IMR-90 (cell line): ENCODE measurements at regions not wholly inside any gene's neighbourhood (a gene's known extent, or its start where the extent isn't known, plus 50 kb on each side); places are given as distances from the start of the nearest gene placed in this dataset.

Experiments
- ATAC-seq: fragments of 200-7000 bp; cut with Tn5 transposase; 2 replicates; pipeline ENCODE4 v1.9.1; 2020; ENCODE audit warnings: low read depth, mild to moderate bottlenecking, moderate library complexity
- BruUV-seq: library from RNA; stranded (reverse); fragments of 400-500 nt; replicated peaks from 2 replicates; lab custom pipeline; 2021; lab: Mats Ljungman, UMichigan
- CTCF ChIA-PET: fragments of 300-600 bp; formaldehyde crosslinking; extraction: SDS; loops from one replicate; lab custom pipeline; 2021; ENCODE audit warnings: antibody characterized with exemption; lab: Yijun Ruan, JAX
- POLR2A ChIA-PET: fragments of 300-600 bp; sonication (Branson Sonifier 250); formaldehyde crosslinking; loops from one replicate; lab custom pipeline; 2022; ENCODE audit warnings: antibody characterized with exemption; ENCODE audit not compliant: unreplicated experiment; lab: Charles Lee
- DNase-seq: peaks from one replicate; pipeline ENCODE4 v3.0.0; 2013
- H2AFZ ChIP-seq: replicated peaks from 2 replicates; pipeline ENCODE3; 2013; ENCODE audit warnings: low read length, mild to moderate bottlenecking; ENCODE audit not compliant: poor library complexity
- H2AK5ac ChIP-seq: 2 replicates; pipeline ENCODE4 v1.6.1; 2013; ENCODE audit warnings: low read depth, low read length, inconsistent platforms
- H2AK9ac ChIP-seq: replicated peaks from 2 replicates; pipeline ENCODE3; 2013; ENCODE audit warnings: mild to moderate bottlenecking, low read depth, low read length, moderate library complexity; ENCODE audit not compliant: poor library complexity
- H2BK120ac ChIP-seq: 2 replicates; pipeline ENCODE4 v1.6.1; 2013; ENCODE audit warnings: low read depth, low read length, inconsistent platforms
- H2BK15ac ChIP-seq: 3 replicates; pipeline ENCODE4 v1.6.1; 2013; ENCODE audit warnings: low read depth, low read length, inconsistent platforms
- H2BK20ac ChIP-seq: 2 replicates; pipeline ENCODE4 v1.6.1; 2013; ENCODE audit warnings: low read depth, mild to moderate bottlenecking, inconsistent platforms, low read length, moderate library complexity
- H2BK5ac ChIP-seq: 2 replicates; pipeline ENCODE4 v1.6.1; 2013; ENCODE audit warnings: mild to moderate bottlenecking, low read depth, low read length, inconsistent platforms; ENCODE audit not compliant: poor library complexity, severe bottlenecking
- H3K14ac ChIP-seq: replicated peaks from 2 replicates; pipeline ENCODE4 v1.6.1; 2013; ENCODE audit warnings: low read depth, low read length, inconsistent platforms
- H3K18ac ChIP-seq: 2 replicates; pipeline ENCODE4 v1.6.1; 2013; ENCODE audit warnings: low read depth, low read length, control low read depth
- H3K23ac ChIP-seq: 2 replicates; pipeline ENCODE4 v1.6.1; 2013; ENCODE audit warnings: low read depth, low read length, inconsistent platforms
- H3K27ac ChIP-seq: 2 replicates; pipeline ENCODE4 v1.5.1; 2013; ENCODE audit warnings: mild to moderate bottlenecking, control low read depth, low read length; ENCODE audit not compliant: insufficient read depth
- H3K27me3 ChIP-seq: 2 replicates; pipeline ENCODE4 v1.6.1; 2013; ENCODE audit warnings: low read length; ENCODE audit not compliant: control insufficient read depth, insufficient read depth
- H3K36me3 ChIP-seq: 2 replicates; pipeline ENCODE4 v1.6.1; 2013; ENCODE audit warnings: low read length, mixed read lengths; ENCODE audit not compliant: control insufficient read depth, insufficient read depth
- H3K4ac ChIP-seq: 2 replicates; pipeline ENCODE4 v1.6.1; 2013; ENCODE audit warnings: low read depth, low read length, inconsistent platforms
- H3K4me1 ChIP-seq: 2 replicates; pipeline ENCODE4 v1.6.1; 2013; ENCODE audit warnings: low read length, mixed read lengths; ENCODE audit not compliant: control insufficient read depth, insufficient read depth
- H3K4me2 ChIP-seq: 2 replicates; pipeline ENCODE4 v1.6.1; 2013; ENCODE audit warnings: low read depth, mild to moderate bottlenecking, control low read depth, low read length, moderate library complexity
- H3K4me3 ChIP-seq: 2 replicates; pipeline ENCODE4 v1.5.1; 2013; ENCODE audit warnings: low read depth, mild to moderate bottlenecking, control low read depth, low read length, moderate library complexity; ENCODE audit not compliant: insufficient read depth
- H3K56ac ChIP-seq: 2 replicates; pipeline ENCODE4 v1.6.1; 2013; ENCODE audit warnings: low read length, inconsistent platforms; ENCODE audit not compliant: insufficient read depth; ENCODE audit errors: extremely low read depth
- H3K79me1 ChIP-seq, 2 experiments: 2 replicates each; pipeline ENCODE4 v1.6.1; 2013; ENCODE audit warnings: low read length in 2 of 2, inconsistent platforms in 1 of 2, low read depth in 1 of 2
- H3K9ac ChIP-seq: 2 replicates; pipeline ENCODE4 v1.6.1; 2013; ENCODE audit warnings: low read depth, low read length, control low read depth
- H3K9me1 ChIP-seq: 2 replicates; pipeline ENCODE4 v1.6.1; 2013; ENCODE audit warnings: low read length, inconsistent platforms; ENCODE audit not compliant: insufficient read depth
- H3K9me3 ChIP-seq: 2 replicates; pipeline ENCODE4 v1.6.1; 2013; ENCODE audit warnings: low read length; ENCODE audit not compliant: control insufficient read depth, insufficient read depth
- H4K20me1 ChIP-seq: 2 replicates; pipeline ENCODE4 v1.6.1; 2013; ENCODE audit warnings: low read length, inconsistent platforms; ENCODE audit not compliant: insufficient read depth
- H4K5ac ChIP-seq: 2 replicates; pipeline ENCODE4 v1.6.1; 2013; ENCODE audit warnings: mild to moderate bottlenecking, low read depth, low read length, control low read depth
- H4K8ac ChIP-seq, 2 experiments: 2 replicates each; pipeline ENCODE4 v1.6.1; 2013; ENCODE audit warnings: low read depth in 2 of 2, low read length in 2 of 2, control low read depth in 1 of 2, inconsistent platforms in 1 of 2
- H4K91ac ChIP-seq: 2 replicates; pipeline ENCODE4 v1.6.1; 2013; ENCODE audit warnings: low read depth, low read length, inconsistent platforms; ENCODE audit not compliant: insufficient read depth
- BHLHE40 ChIP-seq: fragments of 150-350 bp; IDR thresholded peaks from 2 replicates; pipeline ENCODE4 v1.6.1; 2016; ENCODE audit warnings: mild to moderate bottlenecking, low read depth, low read length
- CEBPB ChIP-seq: IDR thresholded peaks from 2 replicates; pipeline ENCODE4 v1.6.1; 2012; ENCODE audit warnings: low read depth, low read length, improper control_type of control experiment
- CTCF ChIP-seq: conservative IDR thresholded peaks from 2 replicates; pipeline ENCODE4 v1.5.1; 2012; ENCODE audit warnings: mild to moderate bottlenecking, low read depth, low read length, improper control_type of control experiment
- ELK1 ChIP-seq: fragments of 150-350 bp; IDR thresholded peaks from 2 replicates; pipeline ENCODE4 v1.6.1; 2016; ENCODE audit warnings: low read depth, mild to moderate bottlenecking, low read length, moderate library complexity, borderline replicate concordance
- FOS ChIP-seq: fragments of 150-350 bp; IDR thresholded peaks from 2 replicates; pipeline ENCODE4 v1.6.1; 2016; ENCODE audit warnings: low read depth, low read length
- MAFK ChIP-seq: IDR thresholded peaks from 2 replicates; pipeline ENCODE4 v1.6.1; 2012; ENCODE audit warnings: low read depth, low read length, improper control_type of control experiment
- MAZ ChIP-seq: IDR thresholded peaks from 2 replicates; pipeline ENCODE4 v1.6.1; 2012; ENCODE audit warnings: low read depth, mild to moderate bottlenecking, low read length, improper control_type of control experiment, moderate library complexity, borderline replicate concordance
- POLR2A ChIP-seq: IDR thresholded peaks from 2 replicates; pipeline ENCODE4 v1.6.1; 2012; ENCODE audit warnings: mild to moderate bottlenecking, low read depth, low read length
- RAD21 ChIP-seq: IDR thresholded peaks from 2 replicates; pipeline ENCODE4 v1.6.1; 2012; ENCODE audit warnings: low read length, improper control_type of control experiment
- RCOR1 ChIP-seq: IDR thresholded peaks from 2 replicates; pipeline ENCODE4 v1.6.1; 2012; ENCODE audit warnings: mild to moderate bottlenecking, low read length, improper control_type of control experiment; ENCODE audit not compliant: insufficient replicate concordance
- RFX5 ChIP-seq: IDR thresholded peaks from 2 replicates; pipeline ENCODE4 v1.8.0; 2012; ENCODE audit warnings: low read depth, mild to moderate bottlenecking, low read length, moderate library complexity
- USF2 ChIP-seq: fragments of 150-350 bp; IDR thresholded peaks from 2 replicates; pipeline ENCODE4 v1.6.1; 2017; ENCODE audit warnings: mild to moderate bottlenecking, antibody characterized with exemption, low read length, low read depth
- WGBS, 2 experiments: methylation state at CpG; one replicate each; pipeline versions ENCODE4 v1.1.5 to v1.1.7; 2013; ENCODE audit warnings: missing lambda C conversion rate in 2 of 2; ENCODE audit not compliant: insufficient read length in 1 of 2; ENCODE audit errors: extremely low coverage in 2 of 2; 5-methylcytosine and 5-hydroxymethylcytosine counted together
- dilution Hi-C: fragments of 300-500 bp; cut with HindIII; formaldehyde crosslinking; loops from one replicate; pipeline ENCODE4 v1.14.3; 2018; ENCODE audit warnings: low sequenced_read_pairs; ENCODE audit not compliant: unreplicated experiment
- in situ Hi-C: fragments of 300-500 bp; cut with MboI; formaldehyde crosslinking; loops from 3 replicates; pipeline ENCODE4 v1.14.3; 2019; ENCODE audit warnings: low sequenced_read_pairs, inconsistent platforms, mixed read lengths
- intact Hi-C: fragments of 100-400 bp; cut with micrococcal nuclease; formaldehyde crosslinking; loops from 2 replicates; pipeline ENCODE4 v1.10.0; 2022

- POLR2A ChIA-PET, result no interaction called here
- no peak overlapping the region for H3K4ac ChIP-seq
- no peak overlapping the region for H2AK9ac ChIP-seq
- DNase-seq (no peak), ATAC-seq (no peak)
- no peak overlapping the region for H3K23ac ChIP-seq
- H4K20me1 ChIP-seq, result no peaks in the 10 kb centered on the region
- intact Hi-C loops, result no loop called here
- no peak for TF ChIP-seq ELK1
- TF ChIP-seq RAD21, result no peak
- no peak for TF ChIP-seq RFX5
- TF ChIP-seq MAFK, result no peak
- TF ChIP-seq USF2, result no peak
- TF ChIP-seq CTCF, result no peak
- TF ChIP-seq RCOR1, result no peak
- no peak for TF ChIP-seq BHLHE40
- TF ChIP-seq FOS, result no peak
- TF ChIP-seq CEBPB, result no peak
- no peak for TF ChIP-seq MAZ
- TF ChIP-seq POLR2A, result no peak
- H4K5ac ChIP-seq, result no peak overlapping the region
- no peak overlapping the region for H3K27ac ChIP-seq
- no TSS peak for BruUV-seq
- no peaks in the 10 kb centered on the region for H3K4me1 ChIP-seq
- no peak overlapping the region for H2AFZ ChIP-seq
- no peaks in the 10 kb centered on the region for H3K36me3 ChIP-seq
- dilution Hi-C loops, result no loop called here
- H2BK20ac ChIP-seq, result no peak overlapping the region
- no peak overlapping the region for H3K56ac ChIP-seq
- H4K91ac ChIP-seq, result no peak overlapping the region
- H3K9me3 ChIP-seq, result peaks cover 21% of the 10 kb centered on the region
- no peak overlapping the region for H3K18ac ChIP-seq
- H3K4me3 ChIP-seq, result no peak overlapping the region
- H2BK5ac ChIP-seq, result no peak overlapping the region
- no peak overlapping the region for H2AK5ac ChIP-seq
- CTCF ChIA-PET, result interaction anchor here (0.6 kb wide), 1 partner anchor 9 kb away, joined by 3 read pairs; no protein-coding TSS in a partner anchor
- no peaks in the 10 kb centered on the region for H3K9me1 ChIP-seq
- H2BK15ac ChIP-seq, result no peak overlapping the region
- H3K14ac ChIP-seq, result no peak overlapping the region
- H3K9ac ChIP-seq, result no peak overlapping the region
- no peaks in the 10 kb centered on the region for H3K79me1 ChIP-seq
- WGBS, 2 experiments, result no CpG with 5 or more reads among the region's 5 CpGs
- in situ Hi-C loops, result no loop called here
- no peaks in the 10 kb centered on the region for H3K27me3 ChIP-seq
- H4K8ac ChIP-seq, result no peak overlapping the region
- H3K4me2 ChIP-seq, result no peak overlapping the region
- no peak overlapping the region for H2BK120ac ChIP-seq
These were observed 194.0 kb upstream of the MGMT start for GRCh38 chr10:129272866-129273650.
